K562 (cell line): ENCODE measurements at regions not wholly inside any gene's neighbourhood (a gene's known extent, or its start where the extent isn't known, plus 50 kb on each side); places are given as distances from the start of the nearest gene placed in this dataset.

ENCODE experiments used
- ATAC-seq: fragments of 200-7000 bp; cut with Tn5 transposase; 3 replicates; pipeline ENCODE4 v1.9.1; 2020; ENCODE audit warnings: moderate library complexity
- BruUV-seq: library from RNA; stranded (reverse); fragments of 400-500 nt; replicated peaks from 2 replicates; lab custom pipeline; 2021; lab: Mats Ljungman, UMichigan
- CTCF ChIA-PET: fragments of 300-600 bp; formaldehyde crosslinking; extraction: SDS; loops from one replicate; lab custom pipeline; 2021; ENCODE audit warnings: low intra/inter-chr PET ratio; lab: Yijun Ruan, JAX
- POLR2A ChIA-PET: fragments of 300-600, 350-650 bp; sonication (Branson Sonifier 250); formaldehyde crosslinking; extraction: SDS; loops from one replicate; lab custom pipeline; 2021; ENCODE audit warnings: antibody characterized with exemption, inconsistent platforms; lab: Yijun Ruan, JAX
- DNase-seq, 4 experiments: peaks; one replicate each; pipeline versions ENCODE4 v3.0.0 to v3.0.0-alpha.2; 2011 to 2018; ENCODE audit warnings: low spot score in 3 of 4, mixed read lengths in 3 of 4; ENCODE audit errors: extremely low read depth in 1 of 4
- FAIRE-seq: peaks from 2 replicates; lab custom pipeline; 2011; peaks lifted over from hg19 to GRCh38; lab: Jason Lieb, UNC
- H2AFZ ChIP-seq: 2 replicates; pipeline ENCODE4 v1.6.0; 2011; ENCODE audit warnings: low read depth, low read length, control low read depth, inconsistent platforms
- H3K27ac ChIP-seq: fragments of 200-600 bp; 3 replicates; pipeline ENCODE4 v1.8.0; 2011; ENCODE audit warnings: low read depth, mild to moderate bottlenecking, control low read depth, inconsistent platforms, low read length, moderate library complexity, mixed read lengths; ENCODE audit errors: extremely low read depth
- H3K27me3 ChIP-seq, 2 experiments: fragments of 300-600 bp in 1 of 2; 2 replicates in 1 of 2; 3 replicates in 1 of 2; pipeline versions ENCODE4 v1.6.0 to v1.8.0; 2011; ENCODE audit warnings: inconsistent platforms in 2 of 2, low read length in 2 of 2, mild to moderate bottlenecking in 1 of 2, mixed read lengths in 1 of 2, moderate library complexity in 1 of 2; ENCODE audit not compliant: control insufficient read depth in 2 of 2, insufficient read depth in 2 of 2
- H3K36me3 ChIP-seq: fragments of 300-600 bp; 3 replicates; pipeline ENCODE4 v1.8.0; 2011; ENCODE audit warnings: mild to moderate bottlenecking, low read length, inconsistent platforms; ENCODE audit not compliant: control insufficient read depth, insufficient read depth
- H3K4me1 ChIP-seq, 2 experiments: fragments of 200-600 bp in 1 of 2; replicated peaks in 1 of 2; 2 replicates in 1 of 2; 3 replicates in 1 of 2; pipeline versions ENCODE4 v1.5.1 to v1.8.0; 2011; ENCODE audit warnings: inconsistent platforms in 2 of 2, low read length in 2 of 2, mild to moderate bottlenecking in 1 of 2, mixed read lengths in 1 of 2, moderate library complexity in 1 of 2; ENCODE audit not compliant: control insufficient read depth in 2 of 2, insufficient read depth in 2 of 2
- H3K4me2 ChIP-seq: 2 replicates; pipeline ENCODE4 v1.6.1; 2011; ENCODE audit warnings: low read length, control low read depth, inconsistent platforms, mixed read lengths; ENCODE audit not compliant: insufficient read depth
- H3K4me3 ChIP-seq: fragments of 200-600 bp; sonication (generic), shearing (Covaris generic); 2 replicates; pipeline ENCODE4 v1.5.1; 2016; ENCODE audit warnings: control low read depth, inconsistent platforms
- H3K79me2 ChIP-seq: fragments of 200-600 bp; 3 replicates; pipeline ENCODE4 v1.8.0; 2011; ENCODE audit warnings: low read length, inconsistent platforms; ENCODE audit not compliant: control insufficient read depth, insufficient read depth
- H3K9ac ChIP-seq, 2 experiments: 2 replicates each; pipeline versions ENCODE4 v1.6.0 to v1.6.1; 2011; ENCODE audit warnings: low read depth in 2 of 2, low read length in 2 of 2, control low read depth in 1 of 2, inconsistent platforms in 1 of 2, mild to moderate bottlenecking in 1 of 2, mixed read lengths in 1 of 2; ENCODE audit not compliant: insufficient read depth in 1 of 2
- H3K9me1 ChIP-seq: one replicate; pipeline ENCODE4 v1.6.0; 2011; ENCODE audit warnings: inconsistent platforms, mild to moderate bottlenecking, low read length, moderate library complexity; ENCODE audit not compliant: control insufficient read depth, insufficient read depth
- H3K9me3 ChIP-seq: replicated peaks from 2 replicates; pipeline ENCODE4 v1.5.1; 2011; ENCODE audit warnings: low read depth, low read length, inconsistent platforms; ENCODE audit not compliant: control insufficient read depth, insufficient read depth
- H4K20me1 ChIP-seq: replicated peaks from 2 replicates; pipeline ENCODE4 v1.6.1; 2011; ENCODE audit warnings: low read length, inconsistent platforms, mixed read lengths; ENCODE audit not compliant: control insufficient read depth, insufficient read depth
- ETV5 ChIP-seq: sonication (generic); formaldehyde crosslinking; IDR thresholded peaks from 2 replicates; pipeline ENCODE4 v1.4.0; 2020; ENCODE audit warnings: low read depth, mild to moderate bottlenecking, missing genetic modification reagents
- HLTF ChIP-seq: fragments of 450-650 bp; IDR thresholded peaks from 2 replicates; pipeline ENCODE4 v1.6.1; 2016
- RBM15 ChIP-seq: fragments of 200-400 bp; formaldehyde crosslinking; IDR thresholded peaks from 2 replicates; pipeline ENCODE4 v1.6.1; 2018; ENCODE audit warnings: mild to moderate bottlenecking, low read length, moderate library complexity; ENCODE audit not compliant: insufficient read depth
- SMAD1 ChIP-seq: fragments of 150-350 bp; IDR thresholded peaks from 2 replicates; pipeline ENCODE4 v1.6.1; 2014; ENCODE audit warnings: low read length, low read depth; ENCODE audit not compliant: partially characterized antibody
- WGBS: fragments of 100-300 bp; shearing (Covaris generic); methylation state at CpG from one replicate; pipeline ENCODE4 v1.1.6; 2016; ENCODE audit warnings: low coverage, mixed read lengths; ENCODE audit not compliant: insufficient coverage; ENCODE audit errors: missing lambda C conversion rate; 5-methylcytosine and 5-hydroxymethylcytosine counted together
- in situ Hi-C: fragments of 300-500 bp; cut with MboI; formaldehyde crosslinking; loops from 4 replicates; pipeline ENCODE4 v1.15.0; 2018; ENCODE audit warnings: inconsistent platforms, mixed read lengths
- intact Hi-C: fragments of 100-400 bp; cut with micrococcal nuclease; formaldehyde crosslinking; loops from 2 replicates; pipeline ENCODE4 v1.14.2; 2022
- TF ChIP-seq, protein P1 (sequence below): fragments of 450-650 bp; IDR thresholded peaks from 2 replicates; pipeline ENCODE4 v1.6.1; 2018; ENCODE audit not compliant: partially characterized antibody

DNA sequence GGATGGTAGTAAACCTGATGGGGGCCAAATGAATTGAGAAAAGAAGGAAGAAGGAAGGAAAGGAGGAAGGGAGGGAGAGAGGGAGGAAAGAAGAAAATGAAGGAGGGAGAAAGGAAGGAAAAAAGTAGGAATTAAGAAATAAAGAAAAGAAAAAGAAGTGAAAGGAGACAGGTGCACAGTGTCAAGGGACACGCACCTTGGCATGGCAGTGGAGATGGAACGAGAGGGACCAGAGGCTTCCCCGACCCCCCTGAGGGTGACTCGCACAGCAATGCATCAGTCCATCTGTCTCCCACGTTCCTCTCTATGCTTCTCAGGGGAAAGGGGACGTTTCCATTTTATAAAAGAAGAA, 199.6 kb downstream of the CXCL12 start:
- Histone ChIP-seq H3K27ac (no peak overlapping the region), H3K4me3 (no peak overlapping the region), H3K9me1 (no peaks in the 10 kb centered on the region), H3K9ac (no peak overlapping the region), H3K27me3 (peaks cover 2 to 4% of the 10 kb centered on the region in 2 experiments; a peak in 3 of 5 replicates), H3K4me1 (no peaks in the 10 kb centered on the region), H3K79me2 (no peaks in the 10 kb centered on the region), H2AFZ (no peak overlapping the region), H3K4me2 (no peak overlapping the region), H3K36me3 (no peaks in the 10 kb centered on the region), H4K20me1 (no peaks in the 10 kb centered on the region), H3K9me3 (no peaks in the 10 kb centered on the region)
- under 1% methylated on average over 6 of the region's 6 CpGs for WGBS
- ChIA-PET CTCF (no interaction called here), POLR2A (no interaction called here)
- FAIRE-seq (no peak), DNase-seq (no peak), ATAC-seq (no peak)
- intact Hi-C loops (no loop called here), in situ Hi-C loops (no loop called here)
- no TSS peak for BruUV-seq
- TF ChIP-seq, protein P1, sequence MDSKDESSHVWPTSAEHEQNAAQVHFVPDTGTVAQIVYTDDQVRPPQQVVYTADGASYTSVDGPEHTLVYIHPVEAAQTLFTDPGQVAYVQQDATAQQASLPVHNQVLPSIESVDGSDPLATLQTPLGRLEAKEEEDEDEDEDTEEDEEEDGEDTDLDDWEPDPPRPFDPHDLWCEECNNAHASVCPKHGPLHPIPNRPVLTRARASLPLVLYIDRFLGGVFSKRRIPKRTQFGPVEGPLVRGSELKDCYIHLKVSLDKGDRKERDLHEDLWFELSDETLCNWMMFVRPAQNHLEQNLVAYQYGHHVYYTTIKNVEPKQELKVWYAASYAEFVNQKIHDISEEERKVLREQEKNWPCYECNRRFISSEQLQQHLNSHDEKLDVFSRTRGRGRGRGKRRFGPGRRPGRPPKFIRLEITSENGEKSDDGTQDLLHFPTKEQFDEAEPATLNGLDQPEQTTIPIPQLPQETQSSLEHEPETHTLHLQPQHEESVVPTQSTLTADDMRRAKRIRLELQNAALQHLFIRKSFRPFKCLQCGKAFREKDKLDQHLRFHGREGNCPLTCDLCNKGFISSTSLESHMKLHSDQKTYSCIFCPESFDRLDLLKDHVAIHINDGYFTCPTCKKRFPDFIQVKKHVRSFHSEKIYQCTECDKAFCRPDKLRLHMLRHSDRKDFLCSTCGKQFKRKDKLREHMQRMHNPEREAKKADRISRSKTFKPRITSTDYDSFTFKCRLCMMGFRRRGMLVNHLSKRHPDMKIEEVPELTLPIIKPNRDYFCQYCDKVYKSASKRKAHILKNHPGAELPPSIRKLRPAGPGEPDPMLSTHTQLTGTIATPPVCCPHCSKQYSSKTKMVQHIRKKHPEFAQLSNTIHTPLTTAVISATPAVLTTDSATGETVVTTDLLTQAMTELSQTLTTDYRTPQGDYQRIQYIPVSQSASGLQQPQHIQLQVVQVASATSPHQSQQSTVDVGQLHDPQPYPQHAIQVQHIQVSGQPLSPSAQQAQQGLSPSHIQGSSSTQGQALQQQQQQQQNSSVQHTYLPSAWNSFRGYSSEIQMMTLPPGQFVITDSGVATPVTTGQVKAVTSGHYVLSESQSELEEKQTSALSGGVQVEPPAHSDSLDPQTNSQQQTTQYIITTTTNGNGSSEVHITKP = no peak
- no peak for TF ChIP-seq ETV5 (CRISPR knock-in tag)
- no peak for TF ChIP-seq SMAD1
- no peak for TF ChIP-seq HLTF
- TF ChIP-seq RBM15 = no peak
